T-helper 17 cell (primary cell): ENCODE measurements at regions not wholly inside any gene's neighbourhood (a gene's known extent, or its start where the extent isn't known, plus 50 kb on each side); places are given as distances from the start of the nearest gene placed in this dataset.

Experiments used
- ATAC-seq: fragments of 150-1000 bp; cut with Tn5 transposase; 2 replicates; pipeline ENCODE4 v1.10.0; 2021; ENCODE audit warnings: mild to moderate bottlenecking, moderate library complexity
- DNase-seq, 3 donors: peaks; one replicate each; pipeline versions ENCODE4 v3.0.0 to v3.0.0-alpha.2; 2020 to 2021
- H3K9me3 ChIP-seq: one replicate; pipeline ENCODE4 v1.7.0; 2013; ENCODE audit warnings: low read length, mild to moderate bottlenecking; ENCODE audit not compliant: control insufficient read depth, poor library complexity, severe bottlenecking
- H3K27ac Mint-ChIP-seq: one replicate; pipeline ENCODE4 v1.8.0; 2022; ENCODE audit warnings: mild to moderate bottlenecking, moderate library complexity, mixed read lengths
- H3K27me3 Mint-ChIP-seq: one replicate; pipeline ENCODE4 v1.8.0; 2022; ENCODE audit warnings: mixed read lengths
- H3K36me3 Mint-ChIP-seq: one replicate; pipeline ENCODE4 v1.8.0; 2022; ENCODE audit warnings: low read depth, mixed read lengths
- H3K4me1 Mint-ChIP-seq: one replicate; pipeline ENCODE4 v1.8.0; 2022; ENCODE audit warnings: mild to moderate bottlenecking, mixed read lengths
- H3K4me3 Mint-ChIP-seq: one replicate; pipeline ENCODE4 v1.8.0; 2022; ENCODE audit warnings: mild to moderate bottlenecking, moderate library complexity, mixed read lengths

- H3K9me3 ChIP-seq = peaks cover 2% of the 10 kb centered on the region
- ATAC-seq = no peak
- no peak overlapping the region for H3K27ac Mint-ChIP-seq
- no peak overlapping the region for H3K4me3 Mint-ChIP-seq
- no peaks in the 10 kb centered on the region for H3K36me3 Mint-ChIP-seq
- DNase-seq = no peak
- H3K27me3 Mint-ChIP-seq = no peaks in the 10 kb centered on the region
- no peaks in the 10 kb centered on the region for H3K4me1 Mint-ChIP-seq
Measured at GRCh38 chr11:97722065-97722464, 1298.7 kb upstream of the CNTN5 start.

DNA sequence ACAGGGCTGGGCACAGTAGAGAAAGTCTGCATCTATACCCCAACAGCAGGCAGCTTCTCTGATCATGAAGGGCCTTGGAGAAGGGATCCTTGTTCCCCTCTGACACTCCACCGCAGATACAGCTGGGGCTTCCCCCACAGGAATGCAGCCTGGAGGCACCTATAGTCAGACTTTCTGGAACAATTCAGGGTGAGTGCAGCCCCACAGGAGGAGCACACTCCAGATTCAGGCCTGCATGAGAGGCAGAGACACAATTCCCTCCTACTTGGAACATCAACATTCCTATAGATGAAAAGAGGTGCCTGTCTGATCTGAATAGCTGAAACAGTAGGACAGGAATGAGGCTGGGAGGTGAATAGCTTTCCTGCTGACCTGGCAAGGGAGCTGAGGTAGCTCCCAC is 1298.0 kb upstream of the CNTN5 start:
- ATAC-seq (no peak), DNase-seq (no peak)
- Mint-ChIP-seq H3K4me3 (no peak overlapping the region), H3K27ac (no peak overlapping the region), H3K4me1 (no peaks in the 10 kb centered on the region), H3K36me3 (no peaks in the 10 kb centered on the region), H3K27me3 (no peaks in the 10 kb centered on the region)
- peaks cover 2% of the 10 kb centered on the region for H3K9me3 ChIP-seq

DNA sequence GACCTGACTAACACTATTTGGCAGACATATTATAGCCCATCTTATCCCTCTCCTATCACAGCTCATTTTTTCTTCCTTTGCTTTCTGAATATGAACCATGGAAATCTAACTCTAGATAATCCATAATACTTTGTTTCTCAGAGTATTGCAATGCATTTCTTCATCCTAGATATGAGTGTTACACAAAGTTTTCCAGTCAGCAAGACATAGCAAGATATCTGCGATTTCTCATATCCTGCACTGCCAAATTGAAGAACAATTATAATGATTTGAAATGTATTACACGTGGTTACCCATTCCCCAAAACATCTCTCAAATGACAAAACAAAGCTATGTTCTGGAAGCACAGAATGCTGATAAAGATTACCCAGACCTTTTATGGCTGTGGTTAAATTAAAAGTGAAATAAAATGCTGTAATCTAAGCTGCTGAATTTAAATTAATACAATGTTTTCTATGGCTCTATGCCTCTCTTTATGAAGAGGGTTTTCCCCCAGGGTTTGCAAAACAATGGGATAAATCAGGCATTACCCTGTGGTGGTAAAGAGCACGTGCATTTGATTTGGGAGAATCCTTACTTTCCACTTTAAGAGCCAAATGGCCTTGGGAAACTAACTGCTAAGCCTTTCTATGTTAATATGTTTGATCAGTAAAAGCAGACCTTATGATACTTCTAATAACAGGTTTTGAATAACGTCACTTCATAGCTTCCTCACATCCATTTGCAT is 1291.0 kb upstream of the CNTN5 start:
- Mint-ChIP-seq H3K4me3 (no peak overlapping the region), H3K27me3 (no peaks in the 10 kb centered on the region), H3K27ac (no peak overlapping the region), H3K36me3 (no peaks in the 10 kb centered on the region), H3K4me1 (no peaks in the 10 kb centered on the region)
- DNase-seq = no peak
- no peak for ATAC-seq
- no peaks in the 10 kb centered on the region for H3K9me3 ChIP-seq

- no peaks in the 10 kb centered on the region for H3K4me1 Mint-ChIP-seq
- no peak for DNase-seq
- no peak overlapping the region for H3K27ac Mint-ChIP-seq
- H3K9me3 ChIP-seq = no peaks in the 10 kb centered on the region
- no peak for ATAC-seq
- no peaks in the 10 kb centered on the region for H3K27me3 Mint-ChIP-seq
- H3K4me3 Mint-ChIP-seq = no peak overlapping the region
- no peaks in the 10 kb centered on the region for H3K36me3 Mint-ChIP-seq
Measured at GRCh38 chr11:97732011-97732632, 1288.6 kb upstream of the CNTN5 start.

GRCh38 chr11:97738751-97739150 is 1282.0 kb upstream of the CNTN5 start:
- Mint-ChIP-seq H3K36me3 (no peaks in the 10 kb centered on the region), H3K4me1 (no peaks in the 10 kb centered on the region), H3K4me3 (no peak overlapping the region), H3K27me3 (no peaks in the 10 kb centered on the region), H3K27ac (no peak overlapping the region)
- DNase-seq (no peak), ATAC-seq (no peak)
- H3K9me3 ChIP-seq = no peaks in the 10 kb centered on the region

DNA sequence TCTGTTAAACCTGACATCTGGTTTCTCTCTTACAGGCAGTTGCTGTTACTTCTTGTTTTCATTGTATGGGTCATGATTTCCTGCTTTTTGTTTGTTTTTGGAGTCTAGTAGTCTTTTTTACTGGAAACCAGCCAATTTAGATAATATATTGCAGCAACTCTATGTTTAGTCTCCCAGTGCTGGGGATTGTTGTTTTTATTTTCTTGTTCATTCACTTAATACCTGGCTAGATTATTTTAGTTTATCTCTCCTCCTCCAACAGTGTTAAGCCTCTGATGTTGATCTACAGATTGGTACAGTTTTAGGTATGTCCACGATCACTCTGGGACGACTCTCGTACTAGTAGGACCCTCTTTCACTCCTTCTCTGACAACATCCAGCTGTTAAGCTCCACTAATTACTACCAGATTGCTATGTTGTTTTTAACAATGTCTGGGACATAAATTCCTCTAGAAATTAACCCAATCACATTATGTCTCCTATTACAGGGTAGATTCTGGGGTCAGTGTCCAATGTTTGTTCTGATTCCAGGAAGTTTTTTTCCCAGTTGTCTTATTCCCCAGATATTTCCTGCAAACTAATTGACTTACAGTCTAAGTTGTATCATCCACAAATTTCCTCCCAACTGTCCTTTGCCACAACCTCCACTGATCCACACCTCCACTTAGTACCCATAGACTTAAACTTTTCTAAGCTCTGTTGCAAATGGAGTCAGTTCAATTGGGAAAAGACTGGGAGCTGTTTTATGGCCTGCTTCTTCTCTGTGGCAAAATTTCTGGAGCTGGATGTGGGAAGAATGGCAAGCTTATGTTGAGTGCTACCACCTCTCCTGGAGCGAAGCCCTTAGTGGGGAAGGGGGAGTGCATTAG is 1280.6 kb upstream of the CNTN5 start:
- Mint-ChIP-seq H3K27ac (no peak overlapping the region), H3K27me3 (no peaks in the 10 kb centered on the region), H3K36me3 (no peaks in the 10 kb centered on the region)

DNA sequence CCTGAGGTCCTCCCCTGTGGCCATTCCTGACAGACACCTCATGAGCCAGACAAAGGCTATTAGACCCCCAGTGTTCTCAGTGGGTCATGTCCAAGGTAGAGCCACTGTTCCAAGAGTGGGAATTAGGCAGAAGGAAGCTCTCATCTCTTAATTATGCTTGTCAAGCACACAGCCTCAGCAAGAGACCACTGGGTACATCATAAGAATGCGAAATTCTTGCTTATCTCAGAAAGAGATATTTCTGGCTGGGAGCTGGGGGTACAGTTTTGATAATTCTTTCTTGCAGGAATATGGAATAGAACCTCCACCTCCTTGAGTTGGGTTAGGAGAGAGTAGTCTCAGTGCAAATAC is 1280.0 kb upstream of the CNTN5 start:
- ATAC-seq = no peak
- no peaks in the 10 kb centered on the region for H3K4me1 Mint-ChIP-seq

More for the DNA sequence above, 1280.6 kb upstream of the CNTN5 start:
- H3K9me3 ChIP-seq = no peaks in the 10 kb centered on the region
- no peak overlapping the region for H3K4me3 Mint-ChIP-seq
- no peak for ATAC-seq
- DNase-seq = no peak
- no peaks in the 10 kb centered on the region for H3K4me1 Mint-ChIP-seq

DNA sequence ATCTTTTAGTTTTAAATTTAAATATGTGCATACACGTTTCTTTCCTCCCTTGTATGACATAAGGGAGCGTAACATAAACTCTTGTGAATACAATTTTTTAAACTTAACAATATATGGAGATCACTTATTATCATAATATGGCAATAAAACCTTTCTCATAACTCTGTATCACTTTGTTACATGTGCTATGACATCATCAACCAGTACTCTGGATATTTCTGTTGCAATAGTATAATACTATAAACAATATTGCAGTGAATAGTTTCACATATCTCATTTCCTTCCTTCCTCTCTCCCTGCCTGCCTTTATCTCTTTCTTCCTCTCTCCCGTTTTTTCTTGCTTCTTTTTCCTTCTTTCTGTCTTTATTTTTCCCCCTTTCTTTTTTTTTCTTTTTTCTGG is 1278.0 kb upstream of the CNTN5 start:
- ATAC-seq = no peak
- no peaks in the 10 kb centered on the region for H3K27me3 Mint-ChIP-seq
- no peaks in the 10 kb centered on the region for H3K9me3 ChIP-seq
- no peaks in the 10 kb centered on the region for H3K4me1 Mint-ChIP-seq
- H3K36me3 Mint-ChIP-seq = no peaks in the 10 kb centered on the region
- DNase-seq = no peak
- no peak overlapping the region for H3K27ac Mint-ChIP-seq
- no peak overlapping the region for H3K4me3 Mint-ChIP-seq

More for the DNA sequence above, 1280.0 kb upstream of the CNTN5 start:
- no peaks in the 10 kb centered on the region for H3K9me3 ChIP-seq
- Mint-ChIP-seq H3K27ac (no peak overlapping the region), H3K4me3 (no peak overlapping the region), H3K27me3 (no peaks in the 10 kb centered on the region), H3K36me3 (no peaks in the 10 kb centered on the region)
- DNase-seq = no peak

DNA sequence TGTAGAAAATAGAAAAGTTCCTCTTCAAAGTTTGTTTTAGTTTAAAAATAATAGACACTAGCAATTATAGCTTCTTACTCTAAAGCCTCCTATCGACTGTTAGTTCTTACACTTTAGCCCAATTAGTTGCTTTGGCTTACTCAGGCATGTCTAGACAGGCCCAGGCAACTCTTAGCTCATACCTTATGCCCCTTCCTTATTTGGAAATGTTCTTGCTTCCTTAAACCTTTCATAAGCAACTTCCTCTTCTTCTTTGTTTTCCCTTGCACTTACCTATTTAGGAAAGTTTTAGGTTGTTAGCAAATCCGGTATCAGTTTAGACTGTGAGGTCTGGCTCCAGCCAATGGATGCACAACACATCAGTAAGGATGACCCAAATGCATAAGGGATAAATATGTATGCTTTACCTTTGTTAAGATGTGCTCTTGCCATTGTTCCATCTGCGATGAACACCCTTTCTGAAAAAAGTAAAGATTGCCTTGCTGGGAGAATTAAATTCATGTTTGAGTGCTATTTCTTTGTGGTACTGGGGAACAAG is 1277.5 kb upstream of the CNTN5 start:
- Mint-ChIP-seq H3K27ac (no peak overlapping the region), H3K4me3 (no peak overlapping the region), H3K27me3 (no peaks in the 10 kb centered on the region), H3K36me3 (no peaks in the 10 kb centered on the region), H3K4me1 (no peaks in the 10 kb centered on the region)
- no peak for ATAC-seq
- DNase-seq = no peak
- H3K9me3 ChIP-seq = no peaks in the 10 kb centered on the region

- no peak overlapping the region for H3K4me3 Mint-ChIP-seq
- H3K4me1 Mint-ChIP-seq = no peaks in the 10 kb centered on the region
- H3K36me3 Mint-ChIP-seq = no peaks in the 10 kb centered on the region
- H3K27me3 Mint-ChIP-seq = no peaks in the 10 kb centered on the region
- no peaks in the 10 kb centered on the region for H3K9me3 ChIP-seq
- DNase-seq (no peak), ATAC-seq (no peak)
- H3K27ac Mint-ChIP-seq = no peak overlapping the region
Measured at GRCh38 chr11:97745515-97746050, 1275.2 kb upstream of the CNTN5 start.

DNA sequence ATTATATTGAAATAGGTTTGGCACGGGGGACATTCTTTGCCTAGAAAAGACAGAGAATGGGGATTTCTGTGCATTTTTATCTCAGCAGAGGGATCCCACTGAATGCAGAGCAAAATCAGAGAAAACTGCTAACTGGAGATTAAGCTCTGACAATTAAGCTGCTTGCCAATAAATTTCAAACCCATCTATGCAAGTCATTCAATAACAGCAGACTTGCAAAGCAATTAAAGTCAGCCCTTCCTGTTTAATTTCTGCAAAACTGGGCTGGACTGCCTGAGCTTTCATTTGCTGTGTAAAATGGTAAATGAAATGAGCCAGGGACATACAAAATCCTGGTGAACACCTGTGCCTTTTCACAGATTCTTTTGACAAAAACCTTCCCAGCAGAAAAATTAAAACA is 1273.9 kb upstream of the CNTN5 start:
- Mint-ChIP-seq H3K4me1 (no peaks in the 10 kb centered on the region), H3K36me3 (no peaks in the 10 kb centered on the region), H3K4me3 (no peak overlapping the region), H3K27ac (no peak overlapping the region), H3K27me3 (no peaks in the 10 kb centered on the region)
- H3K9me3 ChIP-seq = no peaks in the 10 kb centered on the region
- ATAC-seq (no peak), DNase-seq (no peak)

DNA sequence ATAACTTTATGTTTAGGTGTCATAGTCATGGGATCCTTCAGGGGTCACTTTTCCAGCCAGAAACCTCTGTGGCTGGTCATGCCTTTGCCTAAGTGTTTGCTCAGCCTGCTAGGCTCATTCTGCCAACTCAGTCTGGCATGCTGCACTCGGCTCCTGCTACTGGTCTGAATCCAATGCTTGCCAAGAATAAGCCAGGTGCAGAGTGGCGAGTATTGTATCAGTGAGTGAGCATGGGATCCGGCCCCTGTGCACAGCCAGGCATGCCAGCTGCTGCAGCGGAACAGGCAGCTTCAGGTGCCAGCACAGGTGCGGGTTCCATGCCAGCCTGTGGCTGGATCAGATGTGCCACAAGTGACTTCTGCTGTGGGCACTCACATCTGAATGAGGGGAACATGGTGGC is 1269.3 kb upstream of the CNTN5 start:
- no peak for ATAC-seq
- Mint-ChIP-seq H3K4me1 (no peaks in the 10 kb centered on the region), H3K27ac (no peak overlapping the region), H3K36me3 (no peaks in the 10 kb centered on the region), H3K27me3 (no peaks in the 10 kb centered on the region), H3K4me3 (no peak overlapping the region)
- no peaks in the 10 kb centered on the region for H3K9me3 ChIP-seq
- no peak for DNase-seq

DNA sequence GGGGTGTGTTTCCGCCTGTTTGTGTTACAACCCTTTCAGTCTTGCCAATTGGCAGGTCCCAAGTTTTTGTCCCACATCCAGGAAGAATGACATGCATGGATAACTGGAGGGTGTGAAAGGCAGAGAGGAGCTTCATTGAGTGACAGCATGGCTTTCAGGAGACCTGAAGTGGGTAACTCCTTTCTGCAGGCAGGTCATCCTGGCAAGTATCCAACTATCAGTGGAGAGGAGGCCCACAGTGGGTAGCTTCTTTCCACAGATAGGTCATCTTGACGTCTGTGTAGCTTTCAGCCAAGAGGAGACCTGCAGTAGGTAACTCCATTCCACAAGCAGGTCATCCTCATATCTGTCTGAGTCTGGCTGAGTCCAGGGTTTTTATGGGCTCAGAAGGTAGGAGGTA is 1268.8 kb upstream of the CNTN5 start:
- ATAC-seq = no peak
- no peak for DNase-seq
- H3K36me3 Mint-ChIP-seq = no peaks in the 10 kb centered on the region
- no peak overlapping the region for H3K4me3 Mint-ChIP-seq
- H3K27ac Mint-ChIP-seq = no peak overlapping the region
- H3K4me1 Mint-ChIP-seq = no peaks in the 10 kb centered on the region
- no peaks in the 10 kb centered on the region for H3K9me3 ChIP-seq
- no peaks in the 10 kb centered on the region for H3K27me3 Mint-ChIP-seq
